Ramos (cell line): ENCODE measurements at regions not wholly inside any gene's neighbourhood (a gene's known extent, or its start where the extent isn't known, plus 50 kb on each side); places are given as distances from the start of the nearest gene placed in this dataset.
"Not testable (repeated sequence)": the region's sequence is repeated elsewhere in the genome, so short reads cannot be mapped to it uniquely, and the experiment has no call there.

ENCODE experiments used
- in situ Hi-C: fragments of 300-500 bp; cut with MboI; formaldehyde crosslinking; loops from one replicate; pipeline ENCODE4 v1.14.3; 2022; ENCODE audit warnings: low sequenced_read_pairs; ENCODE audit not compliant: unreplicated experiment

DNA sequence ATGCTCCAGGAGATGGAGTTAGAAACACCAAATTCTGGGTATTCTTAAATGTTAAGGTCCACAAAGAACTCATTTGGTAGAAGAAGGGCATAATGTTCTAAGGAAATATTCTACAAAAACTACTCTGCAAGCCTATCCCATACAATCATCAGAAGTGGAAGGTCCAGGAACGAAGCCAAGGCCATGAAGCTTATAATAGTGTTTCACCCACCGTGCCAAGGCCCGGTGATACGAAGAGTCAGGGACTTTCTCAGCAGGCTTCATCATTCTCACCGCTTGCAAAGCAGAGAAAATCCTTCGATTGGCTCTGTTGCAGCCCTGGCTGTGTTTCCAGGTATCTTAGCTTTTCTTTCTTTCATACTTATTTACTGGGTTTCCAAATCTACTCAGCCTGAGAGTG, 351.9 kb upstream of the CELF2 start:
- in situ Hi-C loops, result no loop called here

- in situ Hi-C loops, result no loop called here
Measured at GRCh38 chr10:10667466-10667865, 350.2 kb upstream of the CELF2 start.

- in situ Hi-C loops, result loop anchor here (25.0 kb wide), 1 partner anchor 1340 kb away; no protein-coding TSS in a partner anchor
Measured at GRCh38 chr10:10676972-10677371, 340.7 kb upstream of the CELF2 start.

DNA sequence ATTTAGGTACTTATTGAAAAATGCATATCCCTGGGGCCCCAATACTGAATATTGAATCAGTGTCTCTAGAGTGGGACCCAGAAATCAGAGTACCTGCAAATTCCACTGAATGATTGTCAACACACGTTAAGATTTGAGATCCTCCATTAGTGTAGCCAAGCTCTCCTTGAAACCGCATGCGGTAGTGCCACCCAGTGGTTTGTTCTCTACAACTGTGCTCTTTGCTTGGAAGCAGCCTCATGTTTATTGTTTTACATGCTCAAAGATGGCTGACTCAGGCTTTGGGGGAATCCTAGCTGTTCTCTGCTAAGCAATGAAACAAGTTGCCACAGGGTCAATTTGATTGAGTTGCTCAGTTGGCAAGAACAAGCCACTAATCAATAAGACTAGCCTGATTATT, 340.2 kb upstream of the CELF2 start:
- in situ Hi-C loops, result loop anchor here (25.0 kb wide), 1 partner anchor 1340 kb away; no protein-coding TSS in a partner anchor

DNA sequence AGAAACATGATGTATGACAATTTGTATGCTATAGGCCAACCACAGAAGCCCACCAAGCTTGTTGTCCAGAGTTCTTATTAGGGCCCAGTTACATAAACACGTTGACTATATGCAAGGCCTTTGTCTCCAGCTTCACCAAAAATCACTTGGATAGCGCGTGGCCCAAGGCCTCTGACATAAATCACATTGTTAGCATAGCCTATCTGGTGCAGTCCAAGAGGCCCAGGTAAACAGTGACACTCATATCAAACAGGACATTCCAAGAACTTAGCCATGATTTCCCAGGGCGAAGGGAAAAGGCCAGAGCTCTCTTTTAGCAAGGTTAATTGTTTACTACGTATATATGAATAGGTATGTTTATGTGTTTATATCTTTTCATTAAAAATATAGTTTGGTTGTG, 337.2 kb upstream of the CELF2 start:
- in situ Hi-C loops, result loop anchor here (25.0 kb wide), 1 partner anchor 1343 kb away; no protein-coding TSS in a partner anchor

DNA sequence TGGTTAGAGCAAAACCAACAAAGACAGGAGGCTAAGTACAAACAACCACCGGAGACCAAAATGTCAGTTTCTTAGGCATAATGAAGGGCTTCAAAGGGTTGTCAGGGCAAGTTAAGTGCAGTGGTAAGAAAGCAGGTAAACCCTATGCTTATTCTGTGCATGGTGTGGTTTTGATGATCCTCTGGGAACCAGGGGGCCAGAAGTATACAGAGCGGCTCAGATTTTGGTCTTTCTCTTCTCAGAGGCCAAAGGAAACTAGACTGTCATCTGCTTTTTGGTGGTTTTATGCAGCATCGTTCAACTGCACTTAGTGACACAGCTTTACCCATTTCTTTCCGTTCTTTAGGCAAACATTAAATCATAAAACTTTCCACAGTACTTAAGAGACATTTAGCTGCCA, 332.7 kb upstream of the CELF2 start:
- in situ Hi-C loops, result loop anchor here (25.0 kb wide), 1 partner anchor 1348 kb away; no protein-coding TSS in a partner anchor

DNA sequence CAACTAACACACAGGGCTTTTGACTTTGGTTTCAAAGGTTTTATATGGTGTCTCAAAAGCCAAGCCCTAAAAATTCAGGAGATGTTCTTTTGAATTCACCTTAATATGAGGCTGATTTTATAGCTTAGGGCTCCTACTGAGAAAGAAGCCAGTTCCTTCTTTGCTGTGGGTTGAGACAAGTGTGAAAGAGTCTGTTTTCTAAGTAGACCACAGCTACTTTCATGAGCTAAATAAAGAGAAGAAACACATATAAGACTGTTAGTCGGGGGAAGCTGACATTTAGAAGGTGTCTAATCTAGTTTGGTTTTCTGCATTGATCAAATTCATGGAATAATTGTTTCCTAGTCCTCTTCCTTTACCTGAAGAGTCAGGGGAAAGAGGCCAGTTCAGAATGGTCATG, 332.1 kb upstream of the CELF2 start:
- in situ Hi-C loops, result loop anchor here (25.0 kb wide), 1 partner anchor 1348 kb away; no protein-coding TSS in a partner anchor

DNA sequence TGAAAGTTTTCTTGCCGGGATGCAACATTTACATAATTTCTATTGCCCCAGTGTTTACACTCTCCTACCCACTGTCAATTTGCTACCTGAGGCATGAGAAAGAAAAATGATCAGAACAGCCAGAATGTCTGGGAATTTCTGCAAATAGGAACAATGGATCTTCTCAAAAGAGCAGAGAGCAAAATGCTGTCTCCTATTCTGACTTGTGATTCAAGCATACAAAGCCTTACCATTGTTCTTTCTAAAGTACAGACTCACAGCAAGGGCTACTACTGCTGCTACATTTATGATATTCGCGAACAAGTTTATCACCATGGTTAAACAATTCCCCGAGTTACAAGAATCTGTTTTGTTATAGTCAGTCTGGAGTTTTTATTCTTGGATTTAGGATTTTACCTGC, 329.9 kb upstream of the CELF2 start:
- in situ Hi-C loops, result loop anchor here (25.0 kb wide), 1 partner anchor 1350 kb away; no protein-coding TSS in a partner anchor

GRCh38 chr10:10699427-10699826, 318.2 kb upstream of the CELF2 start:
- in situ Hi-C loops, result loop anchor here (25.0 kb wide), 1 partner anchor 1362 kb away; no protein-coding TSS in a partner anchor

DNA sequence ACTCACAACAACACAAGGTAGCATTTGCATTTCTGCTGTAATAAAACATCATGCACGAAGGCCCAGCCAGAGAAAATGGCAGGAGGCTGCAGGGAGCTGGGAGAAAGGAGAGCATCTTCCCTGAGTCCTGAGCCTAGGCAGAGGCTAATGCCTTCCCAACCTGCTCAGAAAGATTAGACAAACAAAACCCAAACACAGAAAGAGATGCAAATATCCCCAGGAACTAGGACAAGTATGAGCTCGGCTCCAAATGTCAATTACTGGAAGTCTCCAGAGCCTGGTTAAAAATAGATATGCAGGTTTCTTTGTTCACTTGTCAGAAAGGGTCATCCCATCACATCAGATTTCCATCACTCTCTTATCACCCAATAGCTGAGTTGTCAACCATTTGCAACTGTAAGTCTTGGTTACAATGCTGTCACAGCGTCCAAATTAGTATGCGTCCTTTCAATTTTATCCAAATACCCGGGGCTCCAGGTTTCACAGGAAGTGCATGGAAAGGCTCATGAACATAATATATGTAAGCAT, 316.5 kb upstream of the CELF2 start:
- in situ Hi-C loops, result no loop called here

GRCh38 chr10:10702211-10702610, 315.5 kb upstream of the CELF2 start:
- in situ Hi-C loops, result no loop called here

DNA sequence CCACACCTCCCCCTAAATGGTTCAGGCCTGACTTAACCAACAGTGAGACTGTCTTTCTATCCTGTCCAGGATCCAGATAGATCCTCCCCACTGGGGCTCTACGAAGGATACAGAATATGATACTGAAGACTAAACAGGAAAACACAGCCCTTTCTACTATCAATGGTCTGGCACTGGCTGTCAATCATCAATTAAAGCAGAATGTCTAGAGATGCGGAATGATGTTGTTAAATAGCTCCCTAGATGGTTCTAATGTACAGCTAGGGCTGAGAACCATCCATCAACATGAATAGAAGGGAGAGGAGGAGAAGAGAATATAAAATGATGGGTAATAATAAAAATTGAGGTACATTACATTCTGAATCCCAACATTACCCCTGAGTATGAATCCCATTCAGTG, 314.3 kb upstream of the CELF2 start:
- in situ Hi-C loops, result no loop called here

- in situ Hi-C loops, result no loop called here
Measured at GRCh38 chr10:10712155-10712704, 305.4 kb upstream of the CELF2 start.

DNA sequence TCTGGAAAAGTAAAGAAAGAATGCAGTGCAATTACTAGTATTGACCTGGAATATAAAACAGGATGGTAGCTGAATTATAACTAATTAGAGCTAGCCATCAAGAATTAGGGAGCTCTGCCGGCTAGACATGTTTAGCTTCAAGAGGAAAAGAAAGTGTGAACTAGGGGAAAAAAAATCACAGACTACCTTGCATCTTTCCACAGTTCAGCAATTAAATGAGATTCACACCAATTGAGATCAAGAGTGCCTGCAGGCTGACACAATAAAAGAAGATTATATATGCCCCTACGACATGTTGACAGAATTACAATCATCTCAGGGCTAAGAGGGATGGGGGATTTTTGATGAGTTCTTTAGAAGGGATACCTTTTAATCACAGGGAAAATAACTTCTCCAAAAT, 303.3 kb upstream of the CELF2 start:
- in situ Hi-C loops, result no loop called here

DNA sequence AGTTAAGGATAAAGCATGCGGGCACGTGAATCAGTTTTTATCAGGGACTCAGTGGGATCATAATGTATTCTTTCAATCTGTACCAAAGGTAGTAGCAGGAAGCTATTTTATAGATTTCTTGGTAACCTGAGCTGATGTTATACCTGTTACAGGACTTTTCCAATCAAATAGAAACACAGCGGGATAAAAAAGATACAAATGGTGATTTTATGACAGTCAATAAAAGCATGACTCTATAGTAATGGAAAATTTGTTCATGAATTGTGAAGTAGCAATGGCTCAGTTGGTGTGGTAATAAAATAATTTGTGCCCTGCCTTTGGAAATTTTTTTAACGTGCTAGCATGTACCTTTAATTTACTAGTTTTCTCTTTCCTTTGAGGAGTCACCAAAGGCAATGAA, 300.7 kb upstream of the CELF2 start:
- in situ Hi-C loops, result no loop called here

DNA sequence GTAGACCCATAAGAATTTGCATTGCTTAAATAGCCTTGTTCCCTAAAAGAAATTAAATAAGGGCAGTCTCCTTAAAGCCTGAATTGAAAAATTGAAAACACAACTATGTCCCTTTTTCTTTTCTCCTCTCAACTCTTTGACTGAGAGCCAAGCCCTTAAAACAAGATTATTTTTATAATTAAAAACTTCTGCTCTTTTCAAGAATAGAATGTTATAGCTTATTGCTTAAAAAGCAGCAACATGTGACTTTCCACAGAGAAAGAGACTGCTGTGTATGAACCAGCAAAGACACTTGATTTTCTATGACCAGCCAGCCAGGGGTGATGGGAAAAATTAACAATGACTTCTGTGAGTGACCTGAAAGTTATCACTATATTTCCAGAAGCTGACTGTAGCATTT, 295.2 kb upstream of the CELF2 start:
- in situ Hi-C loops, result no loop called here

- in situ Hi-C loops, result no loop called here
Measured at GRCh38 chr10:10725196-10725595, 292.5 kb upstream of the CELF2 start.

- in situ Hi-C loops, result no loop called here
Measured at GRCh38 chr10:10726101-10726500, 291.6 kb upstream of the CELF2 start.

DNA sequence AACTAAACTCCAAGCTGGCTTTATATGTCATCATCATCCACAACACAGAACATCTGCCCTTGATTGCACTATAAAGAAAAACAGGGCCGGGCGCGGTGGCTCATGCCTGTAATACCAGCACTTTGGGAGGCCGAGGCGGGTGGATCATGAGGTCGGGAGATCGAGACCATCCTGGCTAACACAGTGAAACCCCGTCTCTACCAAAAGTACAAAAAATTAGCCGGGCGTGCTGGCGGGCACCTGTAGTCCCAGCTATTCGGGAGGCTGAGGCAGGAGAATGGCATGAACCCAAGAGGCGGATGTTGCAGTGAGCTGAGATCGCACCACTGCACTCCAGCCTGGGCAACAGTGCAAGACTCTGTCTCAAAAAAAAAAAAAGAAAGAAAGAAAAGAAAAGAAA, 290.3 kb upstream of the CELF2 start:
- in situ Hi-C loops, result not testable (repeated sequence)

DNA sequence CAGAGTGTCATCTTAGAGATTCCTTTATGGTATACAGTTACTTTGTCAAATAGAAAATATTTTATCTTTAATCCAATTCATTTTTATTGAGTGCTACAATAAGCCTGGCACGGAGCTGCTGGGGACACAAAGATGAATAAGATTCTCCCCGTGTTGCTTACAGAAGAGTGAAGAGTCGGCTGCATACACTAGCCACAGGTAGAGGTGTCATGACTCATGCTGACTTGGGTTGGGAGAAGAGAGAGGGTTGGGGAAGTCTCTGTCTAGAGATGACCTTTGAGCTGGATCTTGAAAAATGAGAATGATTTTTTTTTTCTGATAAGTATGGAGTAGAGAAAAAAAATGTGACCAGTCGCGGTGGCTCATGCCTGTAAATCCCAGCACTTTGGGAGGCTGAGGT, 289.9 kb upstream of the CELF2 start:
- in situ Hi-C loops, result no loop called here

GRCh38 chr10:10730471-10731043, 287.1 kb upstream of the CELF2 start:
- in situ Hi-C loops, result no loop called here

DNA sequence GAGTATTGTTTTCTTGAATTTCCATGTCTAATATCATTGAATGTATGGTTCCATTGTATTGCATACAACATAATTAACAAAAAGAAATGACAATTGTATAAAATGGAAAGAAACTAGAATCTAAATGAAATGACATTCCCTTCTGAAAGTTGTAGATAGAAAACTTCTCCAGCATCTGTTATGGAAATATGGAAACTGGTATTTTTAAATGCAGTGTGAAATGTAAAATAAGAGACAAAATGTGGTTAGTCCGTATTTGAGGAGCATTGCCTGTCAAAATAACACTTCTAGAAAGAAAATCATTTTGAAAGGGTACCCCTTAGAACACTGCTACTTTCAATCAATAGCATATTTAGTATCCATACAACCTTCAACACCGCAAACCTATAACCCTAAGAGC, 286.3 kb upstream of the CELF2 start:
- in situ Hi-C loops, result no loop called here
